DMS153 treated with DMSO at 0.1 percent for 48 hours (cell line): ENCODE measurements at regions not wholly inside any gene's neighbourhood (a gene's known extent, or its start where the extent isn't known, plus 50 kb on each side); places are given as distances from the start of the nearest gene placed in this dataset.
"Not testable (repeated sequence)": the region's sequence is repeated elsewhere in the genome, so short reads cannot be mapped to it uniquely, and the experiment has no call there.

ENCODE experiments used
- DNase-seq: peaks from one replicate; lab custom pipeline; 2025; ENCODE audit not compliant: unreplicated experiment; lab: John Stamatoyannopoulos, UW

DNA sequence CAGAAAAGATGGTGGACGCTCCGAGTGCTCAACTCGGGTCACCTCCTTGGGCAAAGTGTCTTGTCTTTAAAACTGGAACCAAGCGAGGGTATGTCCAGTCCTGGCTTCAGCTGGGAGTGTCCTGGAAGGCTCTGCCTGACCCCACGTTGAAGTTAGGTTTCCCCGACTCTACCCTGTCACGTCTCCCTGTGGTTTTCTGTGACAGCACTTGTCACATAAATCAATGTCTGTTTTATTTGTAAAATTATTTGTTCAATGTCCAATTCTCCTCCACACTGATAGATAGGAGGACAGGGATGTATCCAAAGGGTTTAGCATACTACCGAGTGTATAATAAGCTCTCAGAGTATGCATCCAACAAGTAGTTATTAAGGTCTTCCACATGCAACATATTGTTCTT is 197.7 kb upstream of the IRF2BP2 start:
- not testable (repeated sequence) for DNase-seq

GRCh38 chr1:234802586-234802985 is 192.6 kb upstream of the IRF2BP2 start:
- DNase-seq, result not testable (repeated sequence)

DNA sequence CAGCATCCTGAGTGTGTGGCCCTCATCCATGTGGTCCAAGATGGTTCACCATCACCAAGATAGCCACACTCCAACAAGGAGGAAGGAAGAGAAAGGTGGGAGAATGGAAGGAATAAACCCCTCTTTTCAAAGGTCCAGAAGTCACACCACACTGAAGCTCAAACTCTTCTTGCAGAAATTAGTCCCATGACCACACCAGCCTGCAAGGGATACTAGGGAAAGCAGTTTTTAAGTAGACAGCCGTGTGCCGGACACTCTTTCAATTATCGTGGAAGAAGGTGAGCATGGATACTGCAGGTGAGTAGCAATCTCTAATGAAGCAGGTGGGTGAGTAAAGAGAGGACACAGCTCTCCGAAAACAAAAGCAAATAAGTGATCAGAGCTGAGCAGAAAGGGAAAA is 191.7 kb upstream of the IRF2BP2 start:
- DNase-seq, result not testable (repeated sequence)

DNA sequence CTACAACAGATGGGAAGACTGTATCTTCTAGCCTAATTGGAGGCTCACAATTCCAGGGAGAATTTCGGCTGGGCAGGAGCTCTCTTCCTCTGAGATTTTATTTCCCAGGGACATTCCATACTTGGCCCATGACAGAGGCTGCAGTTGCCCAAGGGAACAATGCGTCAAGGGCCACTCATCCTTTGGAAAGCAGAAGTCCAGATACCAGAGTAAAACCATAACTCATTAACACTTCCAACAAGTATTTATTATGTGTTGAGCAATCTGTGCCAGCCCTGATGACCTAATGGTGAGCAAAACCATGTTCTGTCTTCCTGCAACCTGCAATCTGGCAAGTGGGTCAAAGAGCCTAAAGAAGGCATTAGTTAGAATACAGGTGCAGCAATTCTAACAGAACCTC is 191.2 kb upstream of the IRF2BP2 start:
- not testable (repeated sequence) for DNase-seq

- DNase-seq, result not testable (repeated sequence)
Observed at GRCh38 chr1:234800563-234800962, 190.6 kb upstream of the IRF2BP2 start.

- not testable (repeated sequence) for DNase-seq
Observed at GRCh38 chr1:234799021-234799689, 189.2 kb upstream of the IRF2BP2 start.

- DNase-seq, result not testable (repeated sequence)
Observed at GRCh38 chr1:234797216-234797615, 187.2 kb upstream of the IRF2BP2 start.

- not testable (repeated sequence) for DNase-seq
Observed at GRCh38 chr1:234796438-234796792, 186.4 kb upstream of the IRF2BP2 start.

DNA sequence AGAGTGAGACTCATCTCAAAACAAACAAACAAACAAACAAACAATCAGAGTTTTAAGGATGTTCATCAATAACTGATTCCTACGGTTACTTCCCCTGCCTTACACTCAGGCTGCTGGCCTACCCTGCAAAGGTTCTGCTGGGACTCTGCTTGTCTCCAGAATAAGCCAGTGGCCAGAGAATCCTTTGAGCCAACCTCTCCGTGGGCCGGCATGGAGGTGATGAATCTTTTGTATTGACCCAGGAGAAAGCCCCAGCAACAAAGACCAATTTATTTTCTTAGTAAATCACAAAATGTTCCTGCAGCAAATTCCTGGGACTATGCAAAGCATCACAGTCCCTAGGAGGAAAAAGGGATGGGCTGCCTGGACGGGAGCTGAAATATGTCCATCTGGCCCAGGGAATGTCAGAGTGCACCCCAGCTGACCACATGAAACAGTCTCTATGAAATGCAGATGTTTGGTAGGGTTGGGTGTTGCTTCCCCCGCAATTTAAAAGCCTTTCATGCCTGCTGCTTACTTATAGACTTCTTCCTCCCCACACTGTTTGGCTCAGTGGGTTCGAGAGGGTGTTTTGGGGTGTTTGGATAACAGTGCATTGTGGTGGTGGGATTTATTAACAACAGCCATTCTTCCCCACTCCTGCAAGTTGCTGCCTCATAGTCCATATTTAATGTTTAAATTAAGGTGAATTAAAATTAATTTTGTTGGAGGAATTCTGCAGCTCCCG is 185.9 kb upstream of the IRF2BP2 start:
- DNase-seq, result not testable (repeated sequence)

GRCh38 chr1:234795007-234795406 is 185.0 kb upstream of the IRF2BP2 start:
- DNase-seq, result not testable (repeated sequence)

GRCh38 chr1:234794452-234794851 is 184.5 kb upstream of the IRF2BP2 start:
- DNase-seq, result not testable (repeated sequence)

DNA sequence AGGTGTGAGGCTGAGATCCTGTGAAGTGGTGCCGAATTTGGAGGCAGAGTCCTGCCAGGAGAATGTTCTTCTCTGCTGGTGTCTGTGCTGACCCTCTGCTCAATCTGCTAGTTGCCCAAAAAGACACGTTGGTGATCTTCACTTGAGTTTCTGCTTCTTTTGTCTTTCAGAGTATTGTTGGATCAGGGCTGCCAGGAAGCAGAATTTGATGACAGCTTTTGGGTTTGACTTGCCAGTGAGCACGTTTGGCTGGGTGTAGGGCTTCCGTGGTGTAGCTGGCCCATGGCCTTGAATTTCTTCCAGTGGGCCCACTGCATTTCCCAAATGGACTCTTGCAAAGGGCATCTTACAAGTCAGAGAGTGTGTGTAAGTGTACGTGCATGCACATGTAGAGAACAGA is 183.9 kb upstream of the IRF2BP2 start:
- DNase-seq, result not testable (repeated sequence)

DNA sequence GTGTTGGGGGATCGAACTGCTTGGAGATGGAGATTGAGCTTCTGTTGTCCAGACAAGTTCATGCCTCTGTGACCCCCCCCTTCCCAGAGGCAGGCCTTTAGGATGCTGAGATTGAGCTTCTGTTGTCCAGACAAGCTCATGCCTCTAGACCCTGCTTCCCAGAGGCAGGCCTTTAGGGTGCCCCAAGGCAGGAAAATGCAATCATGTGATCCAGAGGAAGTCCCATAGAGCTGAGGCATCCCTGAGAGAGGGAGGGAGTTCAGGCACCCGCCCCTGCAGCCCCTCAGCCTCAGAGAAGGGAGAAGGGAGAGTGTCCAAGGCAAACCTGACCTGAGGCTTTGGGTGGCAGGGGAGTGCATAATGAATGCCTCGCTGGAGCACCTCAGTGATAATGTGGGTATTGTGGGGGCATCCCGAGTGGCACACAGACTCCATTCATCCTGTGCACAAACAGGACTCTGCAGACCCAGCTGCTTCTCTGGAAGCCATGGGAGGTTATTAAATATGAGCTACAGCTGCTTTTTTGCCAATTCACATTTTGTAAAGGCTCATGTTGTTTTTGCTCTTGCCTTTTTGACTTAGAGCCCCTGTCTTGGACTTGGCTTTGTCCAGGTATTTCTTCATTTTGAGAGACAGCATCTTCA is 182.4 kb upstream of the IRF2BP2 start:
- DNase-seq, result not testable (repeated sequence)

GRCh38 chr1:234791615-234792014 is 181.6 kb upstream of the IRF2BP2 start:
- DNase-seq, result not testable (repeated sequence)

DNA sequence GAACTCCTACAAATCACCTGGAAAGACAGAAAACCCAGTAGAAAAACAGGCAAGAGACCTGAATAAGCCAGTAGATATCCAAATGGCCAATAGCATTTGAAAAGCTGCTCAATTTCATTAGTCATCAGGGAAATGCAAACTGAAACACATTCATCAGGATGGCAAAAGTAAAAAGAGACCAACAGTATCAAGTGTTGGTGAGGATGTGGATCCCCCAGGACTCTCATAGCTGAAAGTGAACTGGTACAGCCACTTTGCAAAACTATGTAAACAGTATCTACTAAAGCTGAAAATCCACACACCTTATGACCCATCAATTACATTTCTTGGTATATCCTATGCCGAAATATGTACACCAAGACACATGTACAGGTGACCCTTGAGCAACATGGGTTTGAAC is 180.4 kb upstream of the IRF2BP2 start:
- DNase-seq, result not testable (repeated sequence)

GRCh38 chr1:234787011-234787584 is 177.1 kb upstream of the IRF2BP2 start:
- DNase-seq, result not testable (repeated sequence)

- DNase-seq, result not testable (repeated sequence)
Observed at GRCh38 chr1:234785922-234786321, 175.9 kb upstream of the IRF2BP2 start.

GRCh38 chr1:234785471-234785919 is 175.5 kb upstream of the IRF2BP2 start:
- DNase-seq, result not testable (repeated sequence)

GRCh38 chr1:234784108-234784507 is 174.1 kb upstream of the IRF2BP2 start:
- DNase-seq, result not testable (repeated sequence)

- DNase-seq, result no peak
Observed at GRCh38 chr1:234782791-234783190, 172.8 kb upstream of the IRF2BP2 start.

DNA sequence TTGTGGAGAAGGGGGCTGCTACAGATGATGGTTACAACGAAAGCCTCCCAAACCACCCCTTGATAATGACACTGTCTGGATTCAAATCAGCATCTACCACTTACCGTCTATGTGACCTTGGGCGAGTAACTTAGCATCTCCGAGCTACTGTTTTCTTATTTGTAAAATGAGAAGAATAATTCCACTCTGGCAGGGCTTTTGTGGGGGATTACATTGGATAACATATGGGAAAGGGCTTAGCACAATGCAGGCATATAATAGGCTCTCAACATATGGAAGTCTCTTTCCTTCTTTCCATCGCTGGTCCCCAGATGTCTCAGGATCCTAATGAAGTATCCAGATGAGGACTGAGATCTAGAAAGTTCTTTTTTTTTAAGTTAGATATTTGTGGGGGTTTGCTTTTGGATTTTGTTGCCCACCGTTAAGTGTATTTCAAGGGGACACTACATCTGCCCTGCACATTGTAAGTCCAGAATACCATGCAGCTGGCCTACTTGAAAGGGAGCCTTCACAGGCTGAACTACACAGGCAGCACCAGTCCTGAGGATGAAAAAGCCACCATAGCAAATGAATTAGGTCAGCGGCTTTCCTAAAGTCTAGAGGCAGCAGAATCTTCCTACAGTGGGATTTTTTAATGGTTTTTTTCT is 172.2 kb upstream of the IRF2BP2 start:
- no peak for DNase-seq
